Activated CD4-positive, alpha-beta T cell treated with anti-CD3 and anti-CD28 coated beads, Interleukin-2, amount 10 ng/mL, durations not matched to agents 24 days and 14 days (primary cell): ENCODE measurements at regions not wholly inside any gene's neighbourhood (a gene's known extent, or its start where the extent isn't known, plus 50 kb on each side); places are given as distances from the start of the nearest gene placed in this dataset.

ENCODE experiments used
- DNase-seq: peaks from one replicate; pipeline ENCODE4 v3.0.0; 2022
- H3K27ac Mint-ChIP-seq: one replicate; pipeline ENCODE4 v1.8.0; 2022; ENCODE audit warnings: mild to moderate bottlenecking, mixed read lengths
- H3K27me3 Mint-ChIP-seq: one replicate; pipeline ENCODE4 v1.8.0; 2022; ENCODE audit warnings: mixed read lengths
- H3K36me3 Mint-ChIP-seq: one replicate; pipeline ENCODE4 v1.8.0; 2022; ENCODE audit warnings: low read depth, mild to moderate bottlenecking, mixed read lengths
- H3K4me1 Mint-ChIP-seq: one replicate; pipeline ENCODE4 v1.8.0; 2021; ENCODE audit warnings: mixed read lengths
- H3K4me3 Mint-ChIP-seq: one replicate; pipeline ENCODE4 v1.8.0; 2022; ENCODE audit warnings: mild to moderate bottlenecking, moderate library complexity, mixed read lengths
- H3K9me3 Mint-ChIP-seq: one replicate; pipeline ENCODE4 v1.8.0; 2021; ENCODE audit warnings: mixed read lengths
- intact Hi-C: fragments of 100-400 bp; cut with micrococcal nuclease; formaldehyde crosslinking; loops from one replicate; pipeline ENCODE4 v1.15.1; 2023

- H3K27me3 Mint-ChIP-seq, result no peaks in the 10 kb centered on the region
Observed at GRCh38 chr1:118325550-118326225, 140.7 kb upstream of the SPAG17 start.

GRCh38 chr1:118323246-118323645 is 138.2 kb upstream of the SPAG17 start:
- Mint-ChIP-seq H3K9me3 (no peaks in the 10 kb centered on the region), H3K36me3 (no peaks in the 10 kb centered on the region), H3K4me3 (no peak overlapping the region), H3K27ac (no peak overlapping the region), H3K4me1 (no peaks in the 10 kb centered on the region), H3K27me3 (no peaks in the 10 kb centered on the region)
- no peak for DNase-seq
- intact Hi-C loops, result no loop called here

More at GRCh38 chr1:118325550-118326225, 140.7 kb upstream of the SPAG17 start:
- no peak overlapping the region for H3K27ac Mint-ChIP-seq
- no peaks in the 10 kb centered on the region for H3K4me1 Mint-ChIP-seq
- no peak overlapping the region for H3K4me3 Mint-ChIP-seq
- H3K36me3 Mint-ChIP-seq, result no peaks in the 10 kb centered on the region
- H3K9me3 Mint-ChIP-seq, result no peaks in the 10 kb centered on the region
- no peak for DNase-seq
- intact Hi-C loops, result no loop called here

GRCh38 chr1:118322331-118322730 is 137.3 kb upstream of the SPAG17 start:
- no peaks in the 10 kb centered on the region for H3K4me1 Mint-ChIP-seq
- DNase-seq, result no peak
- H3K36me3 Mint-ChIP-seq, result no peaks in the 10 kb centered on the region
- H3K27me3 Mint-ChIP-seq, result no peaks in the 10 kb centered on the region
- H3K9me3 Mint-ChIP-seq, result no peaks in the 10 kb centered on the region
- no peak overlapping the region for H3K27ac Mint-ChIP-seq
- no peak overlapping the region for H3K4me3 Mint-ChIP-seq
- intact Hi-C loops, result no loop called here

DNA sequence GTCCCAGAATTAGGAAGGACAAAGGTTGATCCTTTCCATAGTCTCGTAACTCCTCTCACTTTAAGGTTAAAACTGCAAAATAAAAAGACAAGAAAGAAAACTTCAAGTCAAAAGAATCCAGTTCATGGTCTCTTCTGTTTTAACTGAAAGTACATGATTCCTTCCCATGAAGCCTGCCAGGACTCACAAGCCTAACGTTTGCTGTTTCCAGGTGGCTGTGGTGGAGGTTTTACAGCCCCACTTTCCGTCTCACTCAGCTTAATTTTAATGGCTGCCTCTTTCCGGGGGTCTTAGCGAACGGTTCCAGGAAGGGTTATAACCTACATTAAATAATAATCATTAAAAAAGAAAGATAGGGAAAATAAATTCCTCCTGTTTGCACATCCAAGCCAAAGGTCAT is 136.8 kb upstream of the SPAG17 start:
- no peaks in the 10 kb centered on the region for H3K9me3 Mint-ChIP-seq
- intact Hi-C loops, result no loop called here
- no peak overlapping the region for H3K4me3 Mint-ChIP-seq

GRCh38 chr1:118317842-118318614 is 133.0 kb upstream of the SPAG17 start:
- no peak for DNase-seq
- intact Hi-C loops, result no loop called here
- Mint-ChIP-seq H3K9me3 (no peaks in the 10 kb centered on the region), H3K36me3 (no peaks in the 10 kb centered on the region), H3K27ac (no peak overlapping the region), H3K4me3 (no peak overlapping the region), H3K27me3 (no peaks in the 10 kb centered on the region), H3K4me1 (no peaks in the 10 kb centered on the region)

More for the DNA sequence above, 136.8 kb upstream of the SPAG17 start:
- Mint-ChIP-seq H3K36me3 (no peaks in the 10 kb centered on the region), H3K4me1 (no peaks in the 10 kb centered on the region), H3K27ac (no peak overlapping the region), H3K27me3 (no peaks in the 10 kb centered on the region)
- no peak for DNase-seq

- no peaks in the 10 kb centered on the region for H3K9me3 Mint-ChIP-seq
- no peak overlapping the region for H3K4me3 Mint-ChIP-seq
- no peaks in the 10 kb centered on the region for H3K27me3 Mint-ChIP-seq
- no peak overlapping the region for H3K27ac Mint-ChIP-seq
- intact Hi-C loops, result no loop called here
- H3K4me1 Mint-ChIP-seq, result no peaks in the 10 kb centered on the region
- no peak for DNase-seq
- H3K36me3 Mint-ChIP-seq, result no peaks in the 10 kb centered on the region
Observed at GRCh38 chr1:118306851-118307250, 121.8 kb upstream of the SPAG17 start.

GRCh38 chr1:118304722-118305359 is 119.8 kb upstream of the SPAG17 start:
- no peak overlapping the region for H3K27ac Mint-ChIP-seq
- intact Hi-C loops, result no loop called here
- no peaks in the 10 kb centered on the region for H3K9me3 Mint-ChIP-seq
- H3K36me3 Mint-ChIP-seq, result no peaks in the 10 kb centered on the region
- no peaks in the 10 kb centered on the region for H3K4me1 Mint-ChIP-seq
- peak; percentile 31 for DNase-seq
- no peak overlapping the region for H3K4me3 Mint-ChIP-seq
- H3K27me3 Mint-ChIP-seq, result no peaks in the 10 kb centered on the region

- Mint-ChIP-seq H3K4me3 (no peak overlapping the region), H3K4me1 (no peaks in the 10 kb centered on the region), H3K9me3 (no peaks in the 10 kb centered on the region), H3K27ac (no peak overlapping the region), H3K27me3 (no peaks in the 10 kb centered on the region), H3K36me3 (no peaks in the 10 kb centered on the region)
- intact Hi-C loops, result no loop called here
- DNase-seq, result peak; percentile 27
Observed at GRCh38 chr1:118303534-118303933, 118.5 kb upstream of the SPAG17 start.

DNA sequence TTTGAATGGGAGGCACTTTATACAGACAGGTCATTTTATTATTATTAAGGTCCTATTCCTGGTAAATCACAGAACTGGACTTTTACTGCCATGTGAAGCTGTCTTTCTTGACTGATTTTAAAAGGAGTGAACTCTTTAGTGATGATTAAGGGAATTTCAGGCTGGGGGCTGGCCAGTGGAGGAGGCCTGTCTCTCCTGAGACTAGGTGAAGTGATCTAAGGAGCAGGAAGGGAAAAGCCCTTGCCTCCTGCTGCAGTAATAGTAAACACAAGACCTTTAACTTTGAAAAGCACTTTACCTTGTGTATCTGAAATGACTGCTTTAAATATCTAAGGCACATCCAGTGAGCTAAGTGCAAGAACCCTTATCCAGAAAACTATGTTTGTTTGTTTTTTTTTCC is 118.0 kb upstream of the SPAG17 start:
- Mint-ChIP-seq H3K27me3 (no peaks in the 10 kb centered on the region), H3K4me3 (no peak overlapping the region), H3K4me1 (no peaks in the 10 kb centered on the region), H3K36me3 (no peaks in the 10 kb centered on the region), H3K27ac (no peak overlapping the region), H3K9me3 (no peaks in the 10 kb centered on the region)
- intact Hi-C loops, result no loop called here
- no peak for DNase-seq

- Mint-ChIP-seq H3K36me3 (no peaks in the 10 kb centered on the region), H3K9me3 (no peaks in the 10 kb centered on the region), H3K27ac (no peak overlapping the region), H3K4me1 (no peaks in the 10 kb centered on the region), H3K4me3 (no peak overlapping the region), H3K27me3 (no peaks in the 10 kb centered on the region)
- no peak for DNase-seq
- intact Hi-C loops, result no loop called here
Observed at GRCh38 chr1:118302145-118302544, 117.1 kb upstream of the SPAG17 start.

GRCh38 chr1:118300808-118301207 is 115.8 kb upstream of the SPAG17 start:
- intact Hi-C loops, result no loop called here
- H3K4me3 Mint-ChIP-seq, result no peak overlapping the region
- H3K27ac Mint-ChIP-seq, result no peak overlapping the region
- no peak for DNase-seq
- H3K4me1 Mint-ChIP-seq, result no peaks in the 10 kb centered on the region
- no peaks in the 10 kb centered on the region for H3K9me3 Mint-ChIP-seq
- H3K27me3 Mint-ChIP-seq, result no peaks in the 10 kb centered on the region
- H3K36me3 Mint-ChIP-seq, result no peaks in the 10 kb centered on the region

- Mint-ChIP-seq H3K9me3 (no peaks in the 10 kb centered on the region), H3K27ac (no peak overlapping the region), H3K4me1 (no peaks in the 10 kb centered on the region), H3K4me3 (no peak overlapping the region), H3K27me3 (no peaks in the 10 kb centered on the region), H3K36me3 (no peaks in the 10 kb centered on the region)
- DNase-seq, result no peak
- intact Hi-C loops, result no loop called here
Observed at GRCh38 chr1:118298397-118298796, 113.4 kb upstream of the SPAG17 start.

DNA sequence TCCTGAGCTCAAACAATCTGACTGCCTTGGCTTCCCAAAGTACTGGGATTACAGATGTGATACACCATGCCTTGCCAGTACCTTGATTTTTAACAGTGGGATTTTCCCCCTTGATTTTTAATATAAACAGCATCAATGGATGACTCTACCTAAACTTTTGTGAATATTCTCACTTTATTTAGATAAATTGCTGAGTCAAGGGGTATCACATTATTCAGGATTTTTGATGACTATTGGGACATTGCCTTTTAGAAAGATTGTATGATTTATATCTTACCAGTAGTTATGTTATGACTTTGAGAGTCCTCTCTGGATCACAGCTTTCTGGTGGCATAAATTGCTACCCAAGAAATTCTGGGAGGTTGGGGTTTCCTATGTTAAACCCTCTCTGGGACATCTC is 112.5 kb upstream of the SPAG17 start:
- DNase-seq, result no peak
- H3K36me3 Mint-ChIP-seq, result no peaks in the 10 kb centered on the region
- no peaks in the 10 kb centered on the region for H3K27me3 Mint-ChIP-seq
- no peak overlapping the region for H3K4me3 Mint-ChIP-seq
- no peak overlapping the region for H3K27ac Mint-ChIP-seq
- no peaks in the 10 kb centered on the region for H3K4me1 Mint-ChIP-seq
- no peaks in the 10 kb centered on the region for H3K9me3 Mint-ChIP-seq
- intact Hi-C loops, result no loop called here

- Mint-ChIP-seq H3K27me3 (no peaks in the 10 kb centered on the region), H3K36me3 (no peaks in the 10 kb centered on the region), H3K27ac (no peak overlapping the region), H3K4me1 (no peaks in the 10 kb centered on the region), H3K9me3 (no peaks in the 10 kb centered on the region), H3K4me3 (no peak overlapping the region)
- DNase-seq, result no peak
- intact Hi-C loops, result no loop called here
Observed at GRCh38 chr1:118294875-118295642, 110.0 kb upstream of the SPAG17 start.
